ENCODE measurements at regions not wholly inside any gene's neighbourhood (a gene's known extent, or its start where the extent isn't known, plus 50 kb on each side); places are given as distances from the start of the nearest gene placed in this dataset.

DNA sequence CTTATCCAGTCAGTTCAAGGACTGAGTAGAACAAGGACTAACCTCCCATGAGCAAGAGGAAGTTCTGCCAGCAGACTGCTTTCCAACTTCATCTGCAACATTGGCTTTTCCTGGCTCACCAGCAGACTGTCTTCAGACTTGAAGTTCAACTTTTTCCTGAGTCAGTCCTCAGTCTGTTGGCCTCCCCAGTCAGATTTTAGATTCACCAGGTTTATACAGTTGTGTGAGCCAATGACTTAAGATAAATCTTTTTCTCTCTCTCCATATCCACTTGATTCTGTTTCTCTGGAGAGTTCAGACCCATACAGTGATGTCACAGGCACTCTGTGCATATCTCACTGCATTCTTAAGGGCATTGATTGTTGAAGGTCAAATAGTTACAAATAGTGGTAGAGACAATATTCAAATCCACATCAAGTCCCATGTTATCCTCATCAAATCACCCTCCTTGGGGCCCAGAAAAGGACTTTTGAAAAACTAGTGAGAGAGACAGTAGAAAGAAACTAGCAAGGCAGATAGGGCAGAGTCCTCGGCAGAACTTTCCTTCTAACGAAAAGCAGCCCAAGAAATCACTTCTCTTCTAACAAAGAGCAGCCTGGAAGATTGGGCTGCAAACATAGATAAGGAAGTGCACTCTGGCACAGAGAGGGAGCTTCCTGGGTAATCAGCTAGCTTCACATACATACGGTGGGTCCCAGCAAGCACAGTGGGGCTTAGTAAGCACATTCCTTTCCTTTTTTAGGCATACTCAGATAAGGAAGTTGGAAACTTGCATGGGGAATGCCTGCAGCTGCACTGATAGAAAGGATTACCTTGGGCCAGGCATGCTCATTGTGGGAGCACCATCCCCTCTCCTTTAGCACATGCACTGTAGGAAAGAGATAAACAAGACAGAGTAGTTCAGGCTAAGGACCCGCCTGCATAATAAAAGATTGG is 132.3 kb upstream of the FAM20A start:
- TF ChIP-seq, protein P1, sequence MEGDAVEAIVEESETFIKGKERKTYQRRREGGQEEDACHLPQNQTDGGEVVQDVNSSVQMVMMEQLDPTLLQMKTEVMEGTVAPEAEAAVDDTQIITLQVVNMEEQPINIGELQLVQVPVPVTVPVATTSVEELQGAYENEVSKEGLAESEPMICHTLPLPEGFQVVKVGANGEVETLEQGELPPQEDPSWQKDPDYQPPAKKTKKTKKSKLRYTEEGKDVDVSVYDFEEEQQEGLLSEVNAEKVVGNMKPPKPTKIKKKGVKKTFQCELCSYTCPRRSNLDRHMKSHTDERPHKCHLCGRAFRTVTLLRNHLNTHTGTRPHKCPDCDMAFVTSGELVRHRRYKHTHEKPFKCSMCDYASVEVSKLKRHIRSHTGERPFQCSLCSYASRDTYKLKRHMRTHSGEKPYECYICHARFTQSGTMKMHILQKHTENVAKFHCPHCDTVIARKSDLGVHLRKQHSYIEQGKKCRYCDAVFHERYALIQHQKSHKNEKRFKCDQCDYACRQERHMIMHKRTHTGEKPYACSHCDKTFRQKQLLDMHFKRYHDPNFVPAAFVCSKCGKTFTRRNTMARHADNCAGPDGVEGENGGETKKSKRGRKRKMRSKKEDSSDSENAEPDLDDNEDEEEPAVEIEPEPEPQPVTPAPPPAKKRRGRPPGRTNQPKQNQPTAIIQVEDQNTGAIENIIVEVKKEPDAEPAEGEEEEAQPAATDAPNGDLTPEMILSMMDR (conservative IDR thresholded peaks at IDR 0.05): no peak
- TF ChIP-seq ZFX (IDR thresholded peaks at IDR 0.05): no peak
